ENCODE measurements at regions not wholly inside any gene's neighbourhood (a gene's known extent, or its start where the extent isn't known, plus 50 kb on each side); places are given as distances from the start of the nearest gene placed in this dataset.

DNA sequence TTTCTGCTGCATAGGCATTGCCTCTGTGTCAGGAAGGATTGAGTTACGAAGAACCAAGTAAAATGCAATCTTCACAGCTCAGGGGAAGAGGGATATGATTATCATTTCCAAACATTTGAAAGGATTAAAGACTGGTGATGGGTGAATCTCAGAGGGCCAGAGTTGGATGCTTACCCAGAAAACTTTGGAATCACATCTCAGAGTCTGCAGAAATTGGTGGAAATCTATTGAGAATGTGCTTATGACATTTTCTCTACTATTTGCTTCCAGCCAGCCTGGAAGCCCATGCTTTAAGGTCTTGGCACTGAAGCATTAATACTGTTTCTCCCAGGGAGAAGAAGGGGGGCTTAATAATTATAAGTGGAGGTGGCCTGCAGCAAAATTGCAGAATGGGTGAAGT, 1301.4 kb upstream of the PIK3C3 start:
- no peak overlapping the region for H3K4me3 ChIP-seq
- H3K27ac ChIP-seq: no peak overlapping the region
- 73 to 86% (median 84%) methylated on average over 1 of the region's 1 CpG for WGBS, 3 donors
- no peaks in the 10 kb centered on the region for H3K9me3 ChIP-seq
- H3K4me1 ChIP-seq (ENCODE audit: insufficient read depth): no peaks in the 10 kb centered on the region
- no peak for DNase-seq
- intact Hi-C loops (cut with DNase I): no loop called here
- H3K36me3 ChIP-seq: no peaks in the 10 kb centered on the region
- H3K27me3 ChIP-seq: no peaks in the 10 kb centered on the region
- TF ChIP-seq POLR2A (IDR thresholded peaks at IDR 0.05): no peak
- no peak for TF ChIP-seq EP300 (IDR thresholded peaks at IDR 0.05)

DNA sequence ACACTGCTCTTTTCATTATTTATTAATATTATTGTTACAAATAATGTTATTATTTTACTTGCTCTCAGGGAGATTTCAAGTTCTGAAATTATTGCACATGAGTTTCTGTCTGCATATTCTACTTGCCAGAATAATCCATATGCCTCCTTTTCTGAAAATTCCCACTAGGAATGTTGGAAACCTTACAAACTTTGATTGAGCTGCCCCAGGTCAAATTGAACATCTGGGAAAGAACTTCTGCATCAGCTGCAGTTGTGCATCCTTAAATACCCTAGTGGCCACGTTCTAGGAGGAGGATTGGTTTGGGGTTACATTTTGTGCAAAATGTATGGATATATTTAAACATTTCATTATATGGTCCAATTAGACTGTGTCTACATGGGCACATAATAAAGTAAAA, 1302.7 kb upstream of the PIK3C3 start:
- H3K9me3 ChIP-seq: no peaks in the 10 kb centered on the region
- no peaks in the 10 kb centered on the region for H3K36me3 ChIP-seq
- intact Hi-C loops (cut with DNase I): no loop called here
- no peak for DNase-seq
- no peaks in the 10 kb centered on the region for H3K4me1 ChIP-seq (ENCODE audit: insufficient read depth)
- no peak overlapping the region for H3K4me3 ChIP-seq
- no peak for TF ChIP-seq EP300 (IDR thresholded peaks at IDR 0.05)
- no peak for TF ChIP-seq POLR2A (IDR thresholded peaks at IDR 0.05)
- TF ChIP-seq, protein P1, sequence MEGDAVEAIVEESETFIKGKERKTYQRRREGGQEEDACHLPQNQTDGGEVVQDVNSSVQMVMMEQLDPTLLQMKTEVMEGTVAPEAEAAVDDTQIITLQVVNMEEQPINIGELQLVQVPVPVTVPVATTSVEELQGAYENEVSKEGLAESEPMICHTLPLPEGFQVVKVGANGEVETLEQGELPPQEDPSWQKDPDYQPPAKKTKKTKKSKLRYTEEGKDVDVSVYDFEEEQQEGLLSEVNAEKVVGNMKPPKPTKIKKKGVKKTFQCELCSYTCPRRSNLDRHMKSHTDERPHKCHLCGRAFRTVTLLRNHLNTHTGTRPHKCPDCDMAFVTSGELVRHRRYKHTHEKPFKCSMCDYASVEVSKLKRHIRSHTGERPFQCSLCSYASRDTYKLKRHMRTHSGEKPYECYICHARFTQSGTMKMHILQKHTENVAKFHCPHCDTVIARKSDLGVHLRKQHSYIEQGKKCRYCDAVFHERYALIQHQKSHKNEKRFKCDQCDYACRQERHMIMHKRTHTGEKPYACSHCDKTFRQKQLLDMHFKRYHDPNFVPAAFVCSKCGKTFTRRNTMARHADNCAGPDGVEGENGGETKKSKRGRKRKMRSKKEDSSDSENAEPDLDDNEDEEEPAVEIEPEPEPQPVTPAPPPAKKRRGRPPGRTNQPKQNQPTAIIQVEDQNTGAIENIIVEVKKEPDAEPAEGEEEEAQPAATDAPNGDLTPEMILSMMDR (IDR thresholded peaks at IDR 0.05): no peak
- 13 to 18% (median 13%) methylated on average over 1 of the region's 1 CpG for WGBS, 3 donors
- no peak overlapping the region for H3K27ac ChIP-seq
- no peaks in the 10 kb centered on the region for H3K27me3 ChIP-seq

DNA sequence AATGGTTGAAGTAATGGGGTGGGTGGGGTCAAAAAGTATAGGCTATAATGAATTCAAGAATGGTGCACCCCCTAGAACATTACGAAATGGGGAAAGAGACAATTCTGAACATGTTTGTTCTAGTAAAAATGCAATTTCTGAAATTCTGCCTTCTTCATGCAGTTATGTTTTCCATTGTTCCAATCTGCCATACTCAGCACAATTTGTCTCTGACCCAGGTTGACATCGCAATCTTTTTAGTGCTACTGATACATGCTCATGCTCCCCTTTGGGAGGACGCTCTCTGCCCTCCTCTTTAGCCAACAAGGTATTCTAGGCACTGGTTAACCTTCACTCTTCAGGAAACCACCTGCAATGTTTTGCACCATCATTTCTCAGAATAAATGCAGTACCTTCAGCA, 1303.9 kb upstream of the PIK3C3 start:
- 90 to 92% (median 91%) methylated on average over 3 of the region's 3 CpGs for WGBS, 3 donors
- H3K36me3 ChIP-seq: no peaks in the 10 kb centered on the region

DNA sequence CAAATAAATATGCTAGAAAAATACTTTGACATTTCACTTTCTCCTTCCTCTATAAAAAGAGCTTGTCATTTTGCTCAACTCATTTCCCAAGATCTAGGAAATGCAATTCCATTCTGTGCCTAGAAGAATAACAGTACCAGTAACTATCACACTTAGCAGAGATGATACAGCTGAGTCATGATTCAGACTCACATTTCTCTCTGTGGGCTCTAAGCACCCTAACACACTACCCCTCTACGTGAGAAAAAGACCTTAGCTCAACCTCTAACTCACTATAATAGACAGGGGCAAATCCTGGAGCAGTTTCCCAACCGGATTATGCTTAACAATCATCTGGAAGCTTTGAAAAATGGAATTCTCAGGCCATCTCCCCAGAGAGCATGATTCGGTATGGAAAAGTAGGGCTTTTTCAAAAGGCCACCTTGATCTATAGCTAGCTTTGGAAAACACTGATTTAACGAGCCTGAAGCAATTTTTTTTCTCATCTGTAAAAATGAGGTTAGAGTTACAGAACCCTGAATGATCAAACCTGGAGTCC, 1312.3 kb upstream of the PIK3C3 start:
- DNase-seq: no peak
- no peaks in the 10 kb centered on the region for H3K4me1 ChIP-seq (ENCODE audit: insufficient read depth)
- TF ChIP-seq EP300 (IDR thresholded peaks at IDR 0.05): no peak
- TF ChIP-seq POLR2A (IDR thresholded peaks at IDR 0.05): no peak
- TF ChIP-seq, protein P1 (IDR thresholded peaks at IDR 0.05): no peak
- 67 to 72% (median 68%) methylated on average over 4 of the region's 4 CpGs for WGBS, 3 donors
- H3K9me3 ChIP-seq: no peaks in the 10 kb centered on the region
- no peak overlapping the region for H3K4me3 ChIP-seq
- H3K27me3 ChIP-seq: no peaks in the 10 kb centered on the region
- no peaks in the 10 kb centered on the region for H3K36me3 ChIP-seq
- no peak overlapping the region for H3K27ac ChIP-seq
- intact Hi-C loops (cut with DNase I): no loop called here

More for the DNA sequence above, 1303.9 kb upstream of the PIK3C3 start:
- DNase-seq: no peak
- no peaks in the 10 kb centered on the region for H3K4me1 ChIP-seq (ENCODE audit: insufficient read depth)
- no peaks in the 10 kb centered on the region for H3K27me3 ChIP-seq
- intact Hi-C loops (cut with DNase I): no loop called here
- no peaks in the 10 kb centered on the region for H3K9me3 ChIP-seq
- TF ChIP-seq EP300 (IDR thresholded peaks at IDR 0.05): no peak
- TF ChIP-seq, protein P1 (IDR thresholded peaks at IDR 0.05): no peak
- no peak for TF ChIP-seq POLR2A (IDR thresholded peaks at IDR 0.05)
- no peak overlapping the region for H3K27ac ChIP-seq
- no peak overlapping the region for H3K4me3 ChIP-seq

DNA sequence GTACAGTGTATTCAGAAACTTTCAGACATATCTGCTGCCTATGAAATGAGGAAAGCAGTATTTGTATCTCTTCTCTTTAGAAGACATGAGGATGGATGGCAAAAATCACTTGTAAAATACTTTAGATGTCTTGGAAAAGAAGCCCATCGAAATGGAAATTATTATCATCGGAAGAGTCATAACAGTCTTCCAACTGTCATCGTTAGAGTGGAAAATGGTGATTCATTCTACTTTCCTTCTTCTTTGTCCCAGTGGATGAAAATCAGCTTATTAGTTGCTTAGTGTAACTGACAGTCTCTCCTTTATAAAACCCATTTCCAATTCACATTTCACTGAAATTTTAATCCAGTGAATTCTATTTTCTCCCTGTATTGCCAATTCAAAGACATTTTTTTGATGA, 1323.7 kb upstream of the PIK3C3 start:
- H3K27me3 ChIP-seq: no peaks in the 10 kb centered on the region
- no peak overlapping the region for H3K4me3 ChIP-seq
- H3K4me1 ChIP-seq (ENCODE audit: insufficient read depth): no peaks in the 10 kb centered on the region
- intact Hi-C loops (cut with DNase I): no loop called here
- no peaks in the 10 kb centered on the region for H3K9me3 ChIP-seq
- H3K27ac ChIP-seq: no peak overlapping the region
- no peaks in the 10 kb centered on the region for H3K36me3 ChIP-seq
- WGBS, 3 donors: 79 to 84% (median 84%) methylated on average over 3 of the region's 3 CpGs
- TF ChIP-seq EP300 (IDR thresholded peaks at IDR 0.05) (no peak), POLR2A (IDR thresholded peaks at IDR 0.05) (no peak)
- TF ChIP-seq, protein P1 (IDR thresholded peaks at IDR 0.05): no peak
- DNase-seq: no peak

Measured in ovary (tissue), 7 donors.